ENCODE measurements at regions not wholly inside any gene's neighbourhood (a gene's known extent, or its start where the extent isn't known, plus 50 kb on each side); places are given as distances from the start of the nearest gene placed in this dataset.

DNA sequence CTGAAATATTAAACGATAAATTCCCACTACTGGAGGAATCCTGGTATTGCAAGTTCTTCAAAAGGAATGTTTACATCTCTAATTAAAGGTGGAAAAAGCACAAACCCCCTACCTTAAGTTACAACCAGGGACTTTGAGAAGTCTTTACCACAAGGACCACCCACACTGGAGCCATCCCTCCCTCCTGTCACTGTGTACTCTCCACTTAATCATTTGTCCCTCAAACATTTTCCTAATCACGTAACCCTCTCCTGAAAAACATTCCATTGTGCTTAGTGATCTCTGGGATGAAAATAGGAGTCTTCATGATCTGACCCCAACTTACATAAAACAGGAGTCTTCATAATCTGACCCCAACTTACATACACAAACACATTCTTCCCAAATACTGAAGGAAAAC is 85.7 kb downstream of the SUCLG1 start:
- H3K36me3 Mint-ChIP-seq (ENCODE audit: low read depth) = peaks cover 5% of the 10 kb centered on the region
- no peak overlapping the region for H3K27ac Mint-ChIP-seq
- H3K4me3 Mint-ChIP-seq = no peak overlapping the region
- no peaks in the 10 kb centered on the region for H3K9me3 ChIP-seq (ENCODE audit: control insufficient read depth, low read length, poor library complexity, severe bottlenecking)
- no peak for ATAC-seq
- no peaks in the 10 kb centered on the region for H3K4me1 Mint-ChIP-seq
- H3K27me3 Mint-ChIP-seq = peaks cover 23% of the 10 kb centered on the region
- no peak for DNase-seq

DNA sequence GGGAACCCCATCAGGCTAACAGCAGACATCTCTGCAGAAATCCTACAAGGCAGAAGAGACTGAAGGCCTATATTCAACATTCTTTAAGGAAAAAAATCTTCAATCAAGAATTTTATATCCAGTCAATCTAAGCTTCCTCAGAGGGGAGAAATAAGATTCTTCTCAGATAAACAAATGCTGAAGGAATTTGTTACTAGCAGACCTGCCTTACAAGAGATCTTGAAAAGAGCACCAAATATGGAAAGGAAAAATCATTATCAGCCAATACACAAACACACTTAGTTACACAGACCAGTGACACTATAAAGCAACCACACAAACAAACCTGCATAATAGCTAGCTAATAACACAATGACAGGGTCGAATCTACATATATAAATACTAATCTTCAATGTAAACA is 96.5 kb downstream of the SUCLG1 start:
- Mint-ChIP-seq H3K27ac (no peak overlapping the region), H3K27me3 (peaks cover under 1% of the 10 kb centered on the region), H3K4me3 (no peak overlapping the region), H3K4me1 (no peaks in the 10 kb centered on the region), H3K36me3 (ENCODE audit: low read depth) (no peaks in the 10 kb centered on the region)
- DNase-seq = no peak
- ATAC-seq = no peak
- no peaks in the 10 kb centered on the region for H3K9me3 ChIP-seq (ENCODE audit: control insufficient read depth, low read length, poor library complexity, severe bottlenecking)

DNA sequence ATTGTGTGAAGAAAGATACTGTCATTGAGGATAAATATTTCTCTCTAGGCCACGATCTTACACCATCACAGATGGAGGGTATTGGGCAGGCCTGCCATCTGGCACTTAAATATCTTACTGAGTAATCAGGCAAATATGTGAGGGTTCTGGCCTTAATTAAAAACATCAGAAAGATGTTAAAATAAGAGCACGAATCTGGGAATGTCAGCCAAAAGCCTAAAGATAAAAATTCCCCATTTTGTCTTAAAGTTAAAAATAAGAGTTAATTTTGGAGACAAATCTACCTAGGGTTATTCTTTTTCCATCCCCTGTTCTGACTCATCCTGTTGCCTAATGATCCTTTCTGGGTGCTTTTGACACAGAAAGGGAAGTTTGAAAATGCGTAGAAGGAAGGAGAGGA is 121.0 kb downstream of the SUCLG1 start:
- Mint-ChIP-seq H3K36me3 (ENCODE audit: low read depth) (no peaks in the 10 kb centered on the region), H3K4me1 (no peaks in the 10 kb centered on the region), H3K27me3 (peaks cover 33% of the 10 kb centered on the region), H3K27ac (no peak overlapping the region), H3K4me3 (no peak overlapping the region)
- no peak for ATAC-seq
- no peak for DNase-seq
- no peaks in the 10 kb centered on the region for H3K9me3 ChIP-seq (ENCODE audit: control insufficient read depth, low read length, poor library complexity, severe bottlenecking)

DNA sequence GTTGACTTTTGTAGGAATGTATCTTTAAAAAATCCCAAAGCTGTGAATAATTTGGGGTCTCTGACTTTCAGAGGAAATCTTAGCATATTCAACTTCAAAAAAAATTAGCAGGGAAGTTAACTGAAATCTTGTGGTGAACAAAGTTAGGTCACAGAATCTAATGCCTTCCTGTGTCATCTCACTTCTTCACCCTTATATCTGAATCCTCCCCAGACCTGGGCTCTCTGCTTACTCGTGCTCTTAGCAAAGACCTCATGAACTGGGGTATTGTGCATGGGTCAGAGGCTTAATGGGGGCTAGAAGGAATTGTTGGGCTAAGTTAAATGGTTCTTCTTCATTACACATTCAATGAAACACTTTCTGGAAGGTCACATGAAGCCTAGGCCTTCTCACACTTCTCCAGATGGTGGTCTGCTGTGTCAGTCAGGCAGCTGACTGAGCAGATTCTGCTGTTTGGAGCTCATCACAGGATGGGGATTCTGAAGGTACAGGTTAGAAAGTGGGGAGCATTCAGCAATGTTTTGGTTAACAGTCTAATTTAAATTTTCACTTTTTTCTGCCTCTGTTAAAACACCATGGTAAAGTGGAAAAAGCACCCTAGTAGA is 131.3 kb downstream of the SUCLG1 start:
- H3K27ac Mint-ChIP-seq = no peak overlapping the region
- H3K4me3 Mint-ChIP-seq = no peak overlapping the region
- no peaks in the 10 kb centered on the region for H3K9me3 ChIP-seq (ENCODE audit: control insufficient read depth, low read length, poor library complexity, severe bottlenecking)
- DNase-seq (no peak), ATAC-seq (no peak)
- peaks cover 2% of the 10 kb centered on the region for H3K36me3 Mint-ChIP-seq (ENCODE audit: low read depth)
- no peaks in the 10 kb centered on the region for H3K4me1 Mint-ChIP-seq
- peaks cover 57% of the 10 kb centered on the region for H3K27me3 Mint-ChIP-seq

DNA sequence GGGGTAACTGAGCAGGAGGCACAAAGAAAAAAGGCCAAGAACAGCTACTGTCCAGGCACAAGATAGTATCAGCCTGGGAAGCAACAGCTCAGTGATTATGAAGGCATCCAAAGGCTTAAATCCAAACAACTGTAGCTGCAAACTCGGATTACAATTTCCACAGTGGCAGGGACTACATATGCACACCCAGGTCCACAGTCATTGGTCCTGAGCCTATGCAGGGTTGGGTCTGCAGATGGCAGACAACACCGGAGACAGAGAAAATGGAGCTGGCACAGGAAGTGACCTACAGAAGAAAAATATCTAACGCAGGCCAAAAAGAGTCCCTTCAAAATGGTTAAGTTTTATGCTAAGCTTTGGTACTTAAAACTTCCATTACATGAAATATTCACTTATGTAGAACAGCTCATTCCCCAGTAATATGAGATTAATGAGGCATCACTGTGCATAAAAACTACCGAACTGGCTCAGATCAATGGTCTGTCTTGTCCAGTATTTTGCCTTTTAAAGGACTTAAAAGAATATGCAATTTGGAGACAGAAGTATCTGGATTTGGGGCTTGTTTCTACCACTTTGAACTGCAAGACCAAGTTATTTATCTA is 132.1 kb downstream of the SUCLG1 start:
- no peaks in the 10 kb centered on the region for H3K4me1 Mint-ChIP-seq
- H3K27me3 Mint-ChIP-seq = peaks cover 62% of the 10 kb centered on the region
- H3K4me3 Mint-ChIP-seq = no peak overlapping the region
- no peak for ATAC-seq
- H3K9me3 ChIP-seq (ENCODE audit: control insufficient read depth, low read length, poor library complexity, severe bottlenecking) = no peaks in the 10 kb centered on the region
- H3K36me3 Mint-ChIP-seq (ENCODE audit: low read depth) = peaks cover 2% of the 10 kb centered on the region
- no peak overlapping the region for H3K27ac Mint-ChIP-seq
- no peak for DNase-seq

DNA sequence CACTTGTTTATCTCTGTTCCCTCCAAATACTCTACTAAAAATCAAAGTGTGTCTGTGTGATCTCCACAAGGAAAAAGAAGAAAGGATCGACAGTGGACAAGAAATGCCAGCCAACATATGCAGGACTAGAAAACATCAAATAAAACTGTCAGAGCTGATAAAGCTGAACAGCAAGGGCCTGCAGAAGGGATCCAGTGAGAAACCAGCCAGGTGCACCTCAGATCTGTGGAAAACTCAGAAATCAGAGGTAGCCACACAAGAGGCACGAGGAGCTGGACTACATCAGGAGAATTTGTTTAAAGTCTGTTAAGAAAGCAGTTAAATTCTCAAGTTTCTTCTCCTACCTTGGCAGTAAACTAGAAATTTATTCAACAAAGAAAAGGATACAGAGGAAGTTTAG is 135.2 kb downstream of the SUCLG1 start:
- Mint-ChIP-seq H3K27ac (no peak overlapping the region), H3K36me3 (ENCODE audit: low read depth) (peaks cover 5% of the 10 kb centered on the region), H3K27me3 (peaks cover 58% of the 10 kb centered on the region), H3K4me1 (no peaks in the 10 kb centered on the region), H3K4me3 (no peak overlapping the region)
- DNase-seq = no peak
- no peak for ATAC-seq
- no peaks in the 10 kb centered on the region for H3K9me3 ChIP-seq (ENCODE audit: control insufficient read depth, low read length, poor library complexity, severe bottlenecking)

DNA sequence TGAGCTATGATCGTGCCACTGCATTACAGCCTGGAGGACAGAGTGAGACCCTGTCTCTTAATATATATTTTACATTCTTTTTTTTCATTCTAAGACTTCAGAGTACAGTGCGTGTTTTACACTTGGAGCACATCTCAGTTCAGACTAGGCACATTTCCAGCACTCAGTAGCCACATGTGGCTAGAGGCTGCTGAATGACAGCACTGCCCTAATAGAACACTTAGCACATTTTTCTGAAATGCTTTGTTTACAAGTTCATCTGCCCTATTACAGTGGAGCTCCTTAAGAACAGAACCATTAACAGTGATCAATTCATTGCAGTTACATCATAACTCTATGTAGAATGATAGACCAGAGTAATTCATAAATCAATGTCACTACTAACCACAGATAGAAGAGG is 138.1 kb downstream of the SUCLG1 start:
- no peaks in the 10 kb centered on the region for H3K9me3 ChIP-seq (ENCODE audit: control insufficient read depth, low read length, poor library complexity, severe bottlenecking)
- H3K36me3 Mint-ChIP-seq (ENCODE audit: low read depth) = peaks cover 5% of the 10 kb centered on the region
- H3K27ac Mint-ChIP-seq = no peak overlapping the region
- no peak overlapping the region for H3K4me3 Mint-ChIP-seq
- H3K27me3 Mint-ChIP-seq = peaks cover 57% of the 10 kb centered on the region
- ATAC-seq = no peak
- DNase-seq = no peak
- H3K4me1 Mint-ChIP-seq = no peaks in the 10 kb centered on the region

DNA sequence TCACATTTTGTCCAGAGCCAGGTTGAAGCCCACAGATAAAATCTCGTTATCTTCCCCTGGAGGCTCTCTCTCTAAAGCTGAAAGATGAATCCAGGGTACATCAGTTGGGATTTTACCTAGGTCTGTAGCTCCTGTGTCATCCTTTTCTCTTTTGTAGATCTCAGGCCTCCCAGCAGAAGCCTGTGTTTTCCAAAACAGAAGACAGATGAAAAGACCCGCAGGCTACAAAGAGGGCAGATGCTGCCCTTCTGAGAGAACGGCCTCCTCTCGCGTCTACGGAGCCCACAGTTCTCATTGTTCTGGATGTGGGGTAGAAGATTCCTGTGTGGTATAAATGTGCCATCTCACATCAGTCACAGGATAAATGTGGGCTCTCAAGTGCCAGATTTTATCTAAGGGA is 139.5 kb downstream of the SUCLG1 start:
- no peak for ATAC-seq
- Mint-ChIP-seq H3K36me3 (ENCODE audit: low read depth) (peaks cover 5% of the 10 kb centered on the region), H3K4me3 (no peak overlapping the region), H3K4me1 (peaks cover 4% of the 10 kb centered on the region), H3K27me3 (peaks cover 55% of the 10 kb centered on the region), H3K27ac (no peak overlapping the region)
- no peak for DNase-seq
- no peaks in the 10 kb centered on the region for H3K9me3 ChIP-seq (ENCODE audit: control insufficient read depth, low read length, poor library complexity, severe bottlenecking)

DNA sequence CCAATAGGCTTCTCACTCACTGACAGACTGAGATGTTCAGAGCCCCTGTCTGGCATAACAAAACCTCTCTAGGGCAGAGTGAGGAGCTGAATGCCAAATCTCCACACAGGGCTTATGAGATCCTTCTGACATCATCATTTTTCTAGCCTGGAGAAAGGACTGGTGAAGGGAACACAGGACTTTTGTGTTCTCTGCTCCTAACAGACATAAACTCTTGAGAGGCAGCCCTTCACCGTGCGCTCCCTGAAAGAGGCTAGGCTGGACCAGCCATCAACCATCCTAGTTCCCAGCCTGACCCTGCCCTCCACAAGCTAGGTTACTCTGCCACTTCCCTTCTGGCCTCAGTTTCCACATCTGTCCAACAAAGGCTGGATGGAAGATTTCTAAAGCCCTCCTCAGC is 141.9 kb downstream of the SUCLG1 start:
- H3K9me3 ChIP-seq (ENCODE audit: control insufficient read depth, low read length, poor library complexity, severe bottlenecking) = no peaks in the 10 kb centered on the region
- H3K36me3 Mint-ChIP-seq (ENCODE audit: low read depth) = peaks cover 3% of the 10 kb centered on the region
- peaks cover 35% of the 10 kb centered on the region for H3K27me3 Mint-ChIP-seq
- no peak overlapping the region for H3K27ac Mint-ChIP-seq
- H3K4me3 Mint-ChIP-seq = no peak overlapping the region
- H3K4me1 Mint-ChIP-seq = peaks cover 4% of the 10 kb centered on the region
- DNase-seq (no peak), ATAC-seq (no peak)

DNA sequence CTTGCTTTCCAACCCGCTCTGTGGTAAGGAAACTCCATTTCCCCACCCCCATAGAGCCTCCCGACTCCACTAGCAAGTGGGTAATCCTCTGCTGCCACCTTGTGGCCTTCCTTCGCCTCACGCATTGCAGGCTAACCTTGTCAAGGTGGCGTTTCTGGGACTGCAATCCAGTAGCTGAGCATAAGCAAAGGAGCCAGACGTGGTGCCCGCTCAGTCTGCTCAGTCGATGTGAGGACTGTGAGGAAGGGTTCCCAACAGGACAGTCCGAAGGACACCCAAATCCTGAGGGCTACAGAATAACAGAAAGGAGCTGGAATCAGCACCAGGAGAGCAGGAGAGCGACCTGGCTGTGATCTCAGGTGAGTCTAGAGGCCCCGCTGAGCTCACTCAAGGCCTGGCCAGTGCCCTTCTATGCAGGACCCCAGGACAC is 144.2 kb downstream of the SUCLG1 start:
- peak overlapping the region; percentile 57 for H3K27ac Mint-ChIP-seq
- DNase-seq (peak; percentile 40 to 69 (median 48)), ATAC-seq (peak; percentile 88)
- no peak overlapping the region for H3K4me3 Mint-ChIP-seq
- no peaks in the 10 kb centered on the region for H3K36me3 Mint-ChIP-seq (ENCODE audit: low read depth)
- no peaks in the 10 kb centered on the region for H3K9me3 ChIP-seq (ENCODE audit: control insufficient read depth, low read length, poor library complexity, severe bottlenecking)
- peaks cover 30% of the 10 kb centered on the region for H3K27me3 Mint-ChIP-seq
- peaks cover 4% of the 10 kb centered on the region for H3K4me1 Mint-ChIP-seq

DNA sequence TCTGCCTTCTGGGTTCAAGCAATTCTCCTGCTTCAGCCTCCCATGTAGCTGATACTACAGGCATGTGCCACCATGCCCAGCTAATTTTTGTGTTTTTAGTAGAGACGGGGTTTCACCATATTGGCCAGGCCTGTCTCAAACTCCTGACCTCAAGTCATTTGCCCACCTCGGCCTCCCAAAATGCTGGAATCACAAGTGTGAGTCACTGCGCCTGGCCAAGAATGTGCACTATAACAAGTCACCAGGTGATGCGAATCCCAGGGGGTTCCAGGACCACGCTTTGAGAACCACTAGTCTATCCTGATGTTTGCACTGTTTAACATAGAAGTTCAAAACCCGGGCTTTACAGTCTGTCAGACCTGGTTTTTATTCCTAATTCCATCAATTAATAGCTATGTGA is 144.8 kb downstream of the SUCLG1 start:
- H3K4me1 Mint-ChIP-seq = peaks cover 4% of the 10 kb centered on the region
- DNase-seq (no peak), ATAC-seq (no peak)
- no peaks in the 10 kb centered on the region for H3K9me3 ChIP-seq (ENCODE audit: control insufficient read depth, low read length, poor library complexity, severe bottlenecking)
- H3K36me3 Mint-ChIP-seq (ENCODE audit: low read depth) = no peaks in the 10 kb centered on the region
- peaks cover 37% of the 10 kb centered on the region for H3K27me3 Mint-ChIP-seq
- no peak overlapping the region for H3K4me3 Mint-ChIP-seq
- peak overlapping the region; percentile 57 for H3K27ac Mint-ChIP-seq

DNA sequence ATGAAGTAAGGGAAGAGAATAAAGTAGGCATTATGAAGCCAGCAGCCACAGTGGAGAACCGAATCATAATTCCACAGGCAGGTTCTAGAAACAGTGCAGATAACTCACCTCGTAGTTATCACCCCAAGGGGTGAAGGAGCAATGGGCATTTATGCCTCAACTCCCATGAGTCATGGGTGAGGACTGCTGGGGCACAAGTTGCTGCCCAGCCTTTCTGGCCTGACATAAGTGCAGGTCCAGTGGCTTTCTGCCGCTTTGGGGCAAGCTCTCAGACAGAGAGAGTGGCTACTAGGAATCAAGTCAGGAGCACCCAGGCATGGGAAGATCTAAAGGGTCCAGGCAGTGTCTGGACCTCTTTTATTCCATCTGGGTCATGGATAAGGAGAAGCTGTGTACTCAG is 149.8 kb downstream of the SUCLG1 start:
- Mint-ChIP-seq H3K4me1 (no peaks in the 10 kb centered on the region), H3K36me3 (ENCODE audit: low read depth) (no peaks in the 10 kb centered on the region), H3K27ac (no peak overlapping the region), H3K4me3 (no peak overlapping the region), H3K27me3 (peaks cover 31% of the 10 kb centered on the region)
- ATAC-seq = no peak
- DNase-seq = no peak
- no peaks in the 10 kb centered on the region for H3K9me3 ChIP-seq (ENCODE audit: control insufficient read depth, low read length, poor library complexity, severe bottlenecking)

DNA sequence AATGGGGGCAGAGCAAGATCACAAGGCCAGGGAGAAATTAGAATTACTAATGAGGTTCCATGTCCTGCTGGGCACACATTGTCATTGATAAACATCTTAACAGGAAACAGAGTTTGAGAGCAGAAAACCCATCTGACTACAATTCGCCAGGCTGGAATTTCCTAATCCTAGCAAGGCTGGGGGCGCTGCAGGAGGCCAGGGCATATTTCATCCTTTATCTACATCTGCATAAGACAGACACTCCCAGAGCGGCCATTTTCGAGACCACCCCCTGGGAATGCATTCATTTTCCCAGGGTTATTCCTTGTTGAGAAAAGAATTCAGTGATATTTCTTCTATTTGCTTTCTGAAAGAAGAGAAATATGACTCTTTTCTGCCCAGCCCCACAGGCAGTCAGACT is 152.7 kb downstream of the SUCLG1 start:
- no peak for ATAC-seq
- no peaks in the 10 kb centered on the region for H3K9me3 ChIP-seq (ENCODE audit: control insufficient read depth, low read length, poor library complexity, severe bottlenecking)
- Mint-ChIP-seq H3K27ac (no peak overlapping the region), H3K36me3 (ENCODE audit: low read depth) (no peaks in the 10 kb centered on the region), H3K27me3 (peaks cover 43% of the 10 kb centered on the region), H3K4me1 (peaks cover 7% of the 10 kb centered on the region), H3K4me3 (no peak overlapping the region)
- no peak for DNase-seq
